Mesendoderm (in vitro differentiated cells): ENCODE measurements at regions not wholly inside any gene's neighbourhood (a gene's known extent, or its start where the extent isn't known, plus 50 kb on each side); places are given as distances from the start of the nearest gene placed in this dataset.

Experiments
- DNase-seq: peaks from one replicate; pipeline ENCODE4 v3.0.0; 2013
- H2AK5ac ChIP-seq: 2 replicates; pipeline ENCODE4 v1.6.1; 2013; ENCODE audit warnings: low read length, inconsistent platforms
- H2BK120ac ChIP-seq: 2 replicates; pipeline ENCODE4 v1.6.1; 2013; ENCODE audit warnings: low read depth, mild to moderate bottlenecking, low read length, moderate library complexity, mixed read lengths
- H2BK15ac ChIP-seq: replicated peaks from 2 replicates; pipeline ENCODE4 v1.6.1; 2013; ENCODE audit warnings: low read depth, mild to moderate bottlenecking, moderate library complexity
- H2BK5ac ChIP-seq: 2 replicates; pipeline ENCODE4 v1.6.1; 2013; ENCODE audit warnings: low read length, inconsistent platforms
- H3K18ac ChIP-seq: 2 replicates; pipeline ENCODE4 v1.6.1; 2013; ENCODE audit warnings: mild to moderate bottlenecking, low read length, mixed read lengths
- H3K23ac ChIP-seq: one replicate; pipeline ENCODE4 v1.6.1; 2013; ENCODE audit warnings: low read length
- H3K27ac ChIP-seq: 2 replicates; pipeline ENCODE4 v1.5.1; 2013; ENCODE audit warnings: low read depth, mild to moderate bottlenecking, inconsistent platforms, low read length, moderate library complexity
- H3K27me3 ChIP-seq: 2 replicates; pipeline ENCODE4 v1.6.1; 2013; ENCODE audit warnings: low read length, control low read depth, mild to moderate bottlenecking, inconsistent platforms; ENCODE audit not compliant: insufficient read depth, poor library complexity
- H3K36me3 ChIP-seq: 2 replicates; pipeline ENCODE4 v1.6.1; 2013; ENCODE audit warnings: low read length, inconsistent platforms; ENCODE audit not compliant: control insufficient read depth, insufficient read depth
- H3K4ac ChIP-seq: one replicate; pipeline ENCODE4 v1.6.1; 2013; ENCODE audit warnings: low read depth, mild to moderate bottlenecking, low read length, moderate library complexity
- H3K4me1 ChIP-seq: 2 replicates; pipeline ENCODE4 v1.6.1; 2013; ENCODE audit warnings: low read depth, low read length, inconsistent platforms; ENCODE audit not compliant: control insufficient read depth
- H3K4me2 ChIP-seq: 2 replicates; pipeline ENCODE4 v1.6.1; 2013; ENCODE audit warnings: low read length
- H3K4me3 ChIP-seq: 2 replicates; pipeline ENCODE4 v1.5.1; 2013; ENCODE audit warnings: mild to moderate bottlenecking, low read length
- H3K56ac ChIP-seq: one replicate; pipeline ENCODE4 v1.6.1; 2013; ENCODE audit warnings: low read length
- H3K79me1 ChIP-seq: 2 replicates; pipeline ENCODE4 v1.6.1; 2013; ENCODE audit warnings: low read length, inconsistent platforms
- H3K79me2 ChIP-seq: 2 replicates; pipeline ENCODE4 v1.6.1; 2013; ENCODE audit warnings: mild to moderate bottlenecking, low read length; ENCODE audit not compliant: control insufficient read depth, insufficient read depth
- H3K9ac ChIP-seq: 2 replicates; pipeline ENCODE4 v1.6.1; 2013; ENCODE audit warnings: low read length, inconsistent platforms
- H4K5ac ChIP-seq: one replicate; pipeline ENCODE4 v1.6.1; 2013; ENCODE audit warnings: low read length
- H4K8ac ChIP-seq: one replicate; pipeline ENCODE4 v1.6.1; 2013; ENCODE audit warnings: low read depth, mild to moderate bottlenecking, control low read depth, low read length, moderate library complexity
- WGBS: extraction: QIAGEN DNeasy Blood & Tissue Kit; methylation state at CpG from one replicate; pipeline ENCODE4 v1.1.7; 2013; ENCODE audit warnings: low lambda C conversion rate, missing lambda C conversion rate; ENCODE audit not compliant: insufficient coverage; ENCODE audit errors: extremely low coverage; 5-methylcytosine and 5-hydroxymethylcytosine counted together

DNA sequence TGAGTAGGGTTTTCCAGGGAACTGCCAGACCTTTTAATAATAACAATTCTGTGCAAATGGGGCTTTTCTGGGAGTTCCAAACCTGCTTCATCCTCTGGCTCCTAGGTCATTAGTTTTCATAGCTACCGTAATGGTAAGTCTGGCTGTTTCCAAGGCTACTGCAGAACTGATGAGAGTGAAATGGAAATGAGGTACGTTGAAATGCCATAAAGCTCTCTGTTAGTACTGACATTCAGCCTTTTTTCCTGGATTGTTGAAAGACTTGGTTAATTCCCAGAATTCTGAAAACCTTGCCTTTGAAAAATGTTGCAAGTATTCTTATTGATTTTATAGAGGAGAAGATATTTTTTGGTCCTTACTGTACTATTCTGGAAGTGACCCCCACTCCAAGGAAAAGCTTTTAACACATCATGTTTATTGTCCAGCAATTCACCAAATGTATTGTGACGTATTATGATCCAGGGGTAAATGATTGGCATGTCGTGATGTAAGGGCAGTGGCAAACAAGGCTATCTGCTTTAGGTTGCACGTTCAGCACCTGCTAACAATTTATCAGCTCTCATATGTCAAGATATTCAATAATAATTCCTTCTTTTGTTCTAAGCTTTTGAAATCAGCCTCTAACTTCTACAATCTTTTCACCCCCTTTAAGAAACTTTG is 767.0 kb upstream of the RAB6C start:
- H2BK120ac ChIP-seq = no peak overlapping the region
- no peaks in the 10 kb centered on the region for H3K27me3 ChIP-seq
- H4K8ac ChIP-seq = no peak overlapping the region
- no peak overlapping the region for H3K27ac ChIP-seq
- no peaks in the 10 kb centered on the region for H3K79me2 ChIP-seq
- no peak overlapping the region for H3K56ac ChIP-seq
- no CpG with 5 or more reads among the region's 5 CpGs for WGBS
- no peak overlapping the region for H2AK5ac ChIP-seq
- H3K36me3 ChIP-seq = no peaks in the 10 kb centered on the region
- H3K23ac ChIP-seq = no peak overlapping the region
- H3K18ac ChIP-seq = no peak overlapping the region
- no peak overlapping the region for H3K9ac ChIP-seq
- no peak overlapping the region for H3K4ac ChIP-seq
- no peak overlapping the region for H3K4me2 ChIP-seq
- H3K4me1 ChIP-seq = no peaks in the 10 kb centered on the region
- H4K5ac ChIP-seq = no peak overlapping the region
- no peak overlapping the region for H3K4me3 ChIP-seq
- no peak for DNase-seq
- no peak overlapping the region for H2BK15ac ChIP-seq
- no peak overlapping the region for H2BK5ac ChIP-seq
- H3K79me1 ChIP-seq = no peaks in the 10 kb centered on the region

DNA sequence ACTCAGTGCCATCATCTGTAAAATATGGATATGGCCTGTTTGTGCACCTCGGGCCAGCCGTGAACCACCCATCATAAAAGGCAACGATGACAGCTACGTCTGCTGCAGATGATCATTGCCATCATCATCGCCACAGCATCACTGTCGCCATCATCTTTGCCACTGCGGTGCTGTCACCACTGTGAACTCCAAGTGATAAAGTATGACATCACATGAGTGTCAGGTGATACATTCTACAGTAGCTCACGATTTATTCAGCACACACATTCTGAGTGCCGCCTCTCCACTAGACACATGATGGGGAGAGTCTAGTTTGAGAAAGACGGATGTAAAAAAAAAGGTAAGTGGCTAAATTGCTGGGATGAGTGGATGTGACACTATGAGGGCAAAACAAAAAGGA is 755.4 kb upstream of the RAB6C start:
- Histone ChIP-seq H3K36me3 (no peaks in the 10 kb centered on the region), H3K4me2 (no peak overlapping the region), H3K27me3 (no peaks in the 10 kb centered on the region), H4K8ac (no peak overlapping the region), H3K18ac (no peak overlapping the region), H2BK15ac (no peak overlapping the region), H4K5ac (no peak overlapping the region), H2BK5ac (no peak overlapping the region), H3K79me2 (no peaks in the 10 kb centered on the region), H3K4ac (no peak overlapping the region), H3K56ac (no peak overlapping the region), H3K79me1 (no peaks in the 10 kb centered on the region), H3K9ac (no peak overlapping the region), H3K23ac (no peak overlapping the region), H3K4me1 (no peaks in the 10 kb centered on the region), H2BK120ac (no peak overlapping the region), H2AK5ac (no peak overlapping the region), H3K4me3 (no peak overlapping the region), H3K27ac (no peak overlapping the region)
- no peak for DNase-seq
- WGBS = no CpG with 5 or more reads among the region's 10 CpGs

DNA sequence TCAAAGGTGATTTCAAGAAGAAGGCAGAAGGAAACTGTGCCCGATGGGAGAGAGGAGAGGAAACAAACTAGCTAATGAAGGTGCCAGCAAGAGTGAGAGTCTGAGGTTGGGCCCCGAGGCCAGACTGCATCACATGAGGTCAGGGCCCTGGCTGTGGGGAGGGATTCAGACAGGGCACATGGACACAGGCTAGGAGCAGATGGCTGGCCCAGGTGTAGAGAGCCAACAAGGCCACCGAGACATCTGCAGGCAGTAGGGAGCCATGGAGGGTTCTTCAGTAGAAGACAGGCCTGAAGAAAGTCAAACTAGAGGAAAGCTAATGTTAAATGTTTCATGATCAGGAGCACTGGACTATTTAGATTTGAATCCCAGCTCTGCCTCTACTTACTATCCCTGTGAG is 755.0 kb upstream of the RAB6C start:
- Histone ChIP-seq H3K9ac (no peak overlapping the region), H3K4me3 (no peak overlapping the region), H3K18ac (no peak overlapping the region), H3K79me1 (no peaks in the 10 kb centered on the region), H3K79me2 (no peaks in the 10 kb centered on the region), H4K5ac (no peak overlapping the region), H2BK120ac (no peak overlapping the region), H3K4me1 (no peaks in the 10 kb centered on the region), H2AK5ac (no peak overlapping the region), H3K36me3 (no peaks in the 10 kb centered on the region), H3K4me2 (no peak overlapping the region), H3K27ac (no peak overlapping the region), H3K23ac (no peak overlapping the region), H2BK15ac (no peak overlapping the region), H2BK5ac (no peak overlapping the region), H4K8ac (no peak overlapping the region), H3K4ac (no peak overlapping the region), H3K27me3 (no peaks in the 10 kb centered on the region), H3K56ac (no peak overlapping the region)
- WGBS = no CpG with 5 or more reads among the region's 3 CpGs
- no peak for DNase-seq

DNA sequence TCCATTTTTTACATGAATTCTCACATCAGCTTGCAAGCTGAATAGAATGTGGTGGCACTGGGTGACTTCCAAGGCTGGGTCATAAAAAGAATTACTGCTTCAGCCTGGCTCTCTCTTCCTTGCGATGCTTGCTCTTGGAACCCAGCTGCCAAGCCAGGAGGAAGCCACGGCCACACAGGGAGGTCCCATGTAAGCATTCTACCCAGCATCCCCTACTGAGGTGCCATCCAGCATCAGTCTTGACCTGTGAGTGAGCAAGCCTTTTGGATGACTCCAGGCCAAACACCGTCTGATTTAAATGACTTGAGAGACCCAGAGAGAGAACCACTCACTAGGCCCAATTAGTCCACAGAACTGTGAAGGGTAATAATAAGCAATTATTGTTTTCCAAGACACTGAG is 750.3 kb upstream of the RAB6C start:
- H3K27me3 ChIP-seq = no peaks in the 10 kb centered on the region
- no peak for DNase-seq
- no peak overlapping the region for H2BK5ac ChIP-seq
- H3K36me3 ChIP-seq = no peaks in the 10 kb centered on the region
- H3K18ac ChIP-seq = no peak overlapping the region
- no peaks in the 10 kb centered on the region for H3K79me1 ChIP-seq
- H3K4me2 ChIP-seq = no peak overlapping the region
- H3K56ac ChIP-seq = no peak overlapping the region
- H2BK120ac ChIP-seq = no peak overlapping the region
- no peak overlapping the region for H3K27ac ChIP-seq
- H4K5ac ChIP-seq = no peak overlapping the region
- H3K4me1 ChIP-seq = no peaks in the 10 kb centered on the region
- H3K9ac ChIP-seq = no peak overlapping the region
- no peak overlapping the region for H3K23ac ChIP-seq
- no peaks in the 10 kb centered on the region for H3K79me2 ChIP-seq
- no peak overlapping the region for H2BK15ac ChIP-seq
- H4K8ac ChIP-seq = no peak overlapping the region
- H3K4me3 ChIP-seq = no peak overlapping the region
- H3K4ac ChIP-seq = no peak overlapping the region
- H2AK5ac ChIP-seq = no peak overlapping the region
- no CpG with 5 or more reads among the region's 3 CpGs for WGBS

DNA sequence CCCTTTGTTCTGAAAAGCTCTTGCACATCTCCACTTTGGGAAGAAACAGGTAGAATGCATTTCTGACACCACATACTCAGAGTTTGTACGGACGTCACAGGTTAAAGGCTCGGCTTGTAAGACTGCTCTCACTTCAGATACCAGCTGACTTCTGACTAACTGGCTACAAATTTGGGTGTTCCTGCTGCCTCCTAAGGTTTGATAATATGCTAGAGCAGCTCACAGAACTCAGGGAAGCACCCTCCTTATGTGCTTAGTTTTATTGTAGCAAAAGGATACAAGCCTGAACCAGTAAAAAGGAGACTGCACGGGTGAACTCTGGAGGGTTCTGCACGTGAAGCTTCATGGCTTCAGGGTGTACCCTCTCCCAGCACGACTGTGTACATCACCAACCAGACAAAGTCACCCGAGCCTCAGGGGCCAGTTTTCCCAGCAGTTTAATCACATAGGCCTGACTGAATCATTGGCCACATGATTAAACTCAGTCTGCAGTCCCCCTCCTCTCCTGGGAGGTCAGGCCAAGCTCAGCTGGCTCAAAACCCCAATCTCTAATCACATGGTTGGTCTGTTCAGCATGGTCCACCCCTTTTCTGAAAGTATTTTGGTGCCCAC is 749.5 kb upstream of the RAB6C start:
- no peak overlapping the region for H2BK5ac ChIP-seq
- H3K27ac ChIP-seq = no peak overlapping the region
- no peak overlapping the region for H2BK15ac ChIP-seq
- no peak for DNase-seq
- H3K4ac ChIP-seq = no peak overlapping the region
- no peaks in the 10 kb centered on the region for H3K27me3 ChIP-seq
- WGBS = no CpG with 5 or more reads among the region's 7 CpGs
- H3K23ac ChIP-seq = no peak overlapping the region
- H4K8ac ChIP-seq = no peak overlapping the region
- H3K79me1 ChIP-seq = no peaks in the 10 kb centered on the region
- H2BK120ac ChIP-seq = no peak overlapping the region
- H2AK5ac ChIP-seq = no peak overlapping the region
- no peaks in the 10 kb centered on the region for H3K79me2 ChIP-seq
- H3K4me3 ChIP-seq = no peak overlapping the region
- no peak overlapping the region for H4K5ac ChIP-seq
- no peak overlapping the region for H3K18ac ChIP-seq
- H3K56ac ChIP-seq = no peak overlapping the region
- H3K9ac ChIP-seq = no peak overlapping the region
- no peaks in the 10 kb centered on the region for H3K4me1 ChIP-seq
- no peaks in the 10 kb centered on the region for H3K36me3 ChIP-seq
- H3K4me2 ChIP-seq = no peak overlapping the region

DNA sequence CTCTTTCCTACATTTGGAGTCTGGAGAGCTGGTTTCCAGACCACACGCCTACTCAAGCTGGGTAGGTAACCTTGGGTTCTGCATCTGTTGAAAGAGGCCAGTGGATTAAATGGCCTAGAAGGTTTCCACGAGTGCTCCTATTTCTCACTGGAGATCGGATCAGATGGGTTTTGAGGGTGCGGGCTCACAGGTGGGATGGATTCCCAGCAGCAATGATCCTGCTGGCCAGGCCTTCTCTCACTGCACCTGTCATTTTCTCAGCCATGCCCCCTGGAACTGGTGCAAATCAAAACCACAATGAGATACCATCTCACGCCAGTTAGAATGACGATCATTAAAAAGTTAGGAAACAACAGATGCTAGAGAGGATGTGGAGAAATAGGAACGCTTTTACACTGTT is 747.5 kb upstream of the RAB6C start:
- Histone ChIP-seq H3K56ac (no peak overlapping the region), H3K18ac (no peak overlapping the region), H2BK15ac (no peak overlapping the region), H2AK5ac (no peak overlapping the region), H3K36me3 (no peaks in the 10 kb centered on the region), H3K27me3 (no peaks in the 10 kb centered on the region), H3K4me3 (no peak overlapping the region), H2BK5ac (no peak overlapping the region), H2BK120ac (no peak overlapping the region), H3K79me2 (no peaks in the 10 kb centered on the region), H3K9ac (no peak overlapping the region), H3K23ac (no peak overlapping the region), H3K79me1 (no peaks in the 10 kb centered on the region), H4K5ac (no peak overlapping the region), H4K8ac (no peak overlapping the region), H3K27ac (no peak overlapping the region), H3K4me2 (no peak overlapping the region), H3K4ac (no peak overlapping the region), H3K4me1 (no peaks in the 10 kb centered on the region)
- no peak for DNase-seq
- WGBS = no CpG with 5 or more reads among the region's 7 CpGs
